ENCODE measurements at regions not wholly inside any gene's neighbourhood (a gene's known extent, or its start where the extent isn't known, plus 50 kb on each side); places are given as distances from the start of the nearest gene placed in this dataset.

GRCh38 chr2:83085869-83086268 lies 1373.2 kb downstream of the SUCLG1 start:
- CTCF ChIA-PET: no interaction called here
- Mint-ChIP-seq H3K4me3 (no peak overlapping the region), H3K27me3 (no peaks in the 10 kb centered on the region), H3K36me3 (no peaks in the 10 kb centered on the region), H3K4me1 (no peaks in the 10 kb centered on the region), H3K9me3 (peaks cover 3% of the 10 kb centered on the region), H3K27ac (no peak overlapping the region)
- DNase-seq: no peak

- CTCF ChIA-PET: no interaction called here
- H3K27ac Mint-ChIP-seq: no peak overlapping the region
These were observed 1377.0 kb downstream of the SUCLG1 start for GRCh38 chr2:83081826-83082690.

GRCh38 chr2:83079007-83079406 lies 1380.1 kb downstream of the SUCLG1 start:
- CTCF ChIA-PET: no interaction called here
- no peak for DNase-seq
- no peaks in the 10 kb centered on the region for H3K4me1 Mint-ChIP-seq
- no peaks in the 10 kb centered on the region for H3K36me3 Mint-ChIP-seq
- no peaks in the 10 kb centered on the region for H3K27me3 Mint-ChIP-seq
- no peak overlapping the region for H3K4me3 Mint-ChIP-seq
- H3K9me3 Mint-ChIP-seq: peaks cover 4% of the 10 kb centered on the region
- no peak overlapping the region for H3K27ac Mint-ChIP-seq

More at GRCh38 chr2:83081826-83082690, 1377.0 kb downstream of the SUCLG1 start:
- Mint-ChIP-seq H3K9me3 (peaks cover 4% of the 10 kb centered on the region), H3K4me3 (no peak overlapping the region), H3K4me1 (no peaks in the 10 kb centered on the region), H3K36me3 (no peaks in the 10 kb centered on the region), H3K27me3 (no peaks in the 10 kb centered on the region)
- no peak for DNase-seq

GRCh38 chr2:83072767-83073166 lies 1386.3 kb downstream of the SUCLG1 start:
- no peak overlapping the region for H3K27ac Mint-ChIP-seq
- DNase-seq: no peak
- peaks cover 2% of the 10 kb centered on the region for H3K9me3 Mint-ChIP-seq
- no peak overlapping the region for H3K4me3 Mint-ChIP-seq
- H3K4me1 Mint-ChIP-seq: no peaks in the 10 kb centered on the region
- no peaks in the 10 kb centered on the region for H3K27me3 Mint-ChIP-seq
- no peaks in the 10 kb centered on the region for H3K36me3 Mint-ChIP-seq
- CTCF ChIA-PET: no interaction called here

- Mint-ChIP-seq H3K9me3 (peaks cover 2% of the 10 kb centered on the region), H3K4me1 (no peaks in the 10 kb centered on the region), H3K27me3 (no peaks in the 10 kb centered on the region), H3K4me3 (no peak overlapping the region), H3K36me3 (no peaks in the 10 kb centered on the region), H3K27ac (no peak overlapping the region)
- CTCF ChIA-PET: no interaction called here
- DNase-seq: no peak
These were observed 1387.2 kb downstream of the SUCLG1 start for GRCh38 chr2:83071914-83072313.

- Mint-ChIP-seq H3K4me1 (no peaks in the 10 kb centered on the region), H3K4me3 (no peak overlapping the region), H3K27me3 (no peaks in the 10 kb centered on the region), H3K36me3 (no peaks in the 10 kb centered on the region), H3K27ac (no peak overlapping the region), H3K9me3 (peaks cover 2% of the 10 kb centered on the region)
- CTCF ChIA-PET: no interaction called here
- no peak for DNase-seq
These were observed 1387.7 kb downstream of the SUCLG1 start for GRCh38 chr2:83071352-83071751.

GRCh38 chr2:83069724-83070123 lies 1389.4 kb downstream of the SUCLG1 start:
- H3K4me3 Mint-ChIP-seq: no peak overlapping the region
- DNase-seq: no peak
- H3K27me3 Mint-ChIP-seq: no peaks in the 10 kb centered on the region
- no peaks in the 10 kb centered on the region for H3K4me1 Mint-ChIP-seq
- H3K27ac Mint-ChIP-seq: no peak overlapping the region
- H3K9me3 Mint-ChIP-seq: peaks cover 2% of the 10 kb centered on the region
- H3K36me3 Mint-ChIP-seq: no peaks in the 10 kb centered on the region
- CTCF ChIA-PET: no interaction called here

GRCh38 chr2:83068714-83069113 lies 1390.4 kb downstream of the SUCLG1 start:
- CTCF ChIA-PET: no interaction called here
- no peak overlapping the region for H3K27ac Mint-ChIP-seq
- no peaks in the 10 kb centered on the region for H3K27me3 Mint-ChIP-seq
- peaks cover 2% of the 10 kb centered on the region for H3K9me3 Mint-ChIP-seq
- no peaks in the 10 kb centered on the region for H3K4me1 Mint-ChIP-seq
- no peak overlapping the region for H3K4me3 Mint-ChIP-seq
- H3K36me3 Mint-ChIP-seq: no peaks in the 10 kb centered on the region
- no peak for DNase-seq

GRCh38 chr2:83067947-83068346 lies 1391.1 kb downstream of the SUCLG1 start:
- H3K36me3 Mint-ChIP-seq: no peaks in the 10 kb centered on the region
- peaks cover 3% of the 10 kb centered on the region for H3K9me3 Mint-ChIP-seq
- CTCF ChIA-PET: no interaction called here
- no peak for DNase-seq
- H3K4me1 Mint-ChIP-seq: no peaks in the 10 kb centered on the region
- no peaks in the 10 kb centered on the region for H3K27me3 Mint-ChIP-seq
- H3K4me3 Mint-ChIP-seq: no peak overlapping the region
- H3K27ac Mint-ChIP-seq: no peak overlapping the region

GRCh38 chr2:83063933-83064332 lies 1395.1 kb downstream of the SUCLG1 start:
- Mint-ChIP-seq H3K9me3 (peaks cover 3% of the 10 kb centered on the region), H3K4me3 (no peak overlapping the region), H3K27ac (no peak overlapping the region), H3K27me3 (no peaks in the 10 kb centered on the region), H3K36me3 (no peaks in the 10 kb centered on the region), H3K4me1 (no peaks in the 10 kb centered on the region)
- DNase-seq: no peak
- CTCF ChIA-PET: no interaction called here

GRCh38 chr2:83063511-83063910 lies 1395.6 kb downstream of the SUCLG1 start:
- H3K4me3 Mint-ChIP-seq: no peak overlapping the region
- H3K27me3 Mint-ChIP-seq: no peaks in the 10 kb centered on the region
- no peak overlapping the region for H3K27ac Mint-ChIP-seq
- no peaks in the 10 kb centered on the region for H3K4me1 Mint-ChIP-seq
- H3K9me3 Mint-ChIP-seq: peaks cover 4% of the 10 kb centered on the region
- no peaks in the 10 kb centered on the region for H3K36me3 Mint-ChIP-seq
- DNase-seq: no peak
- CTCF ChIA-PET: no interaction called here

GRCh38 chr2:83058683-83059082 lies 1400.4 kb downstream of the SUCLG1 start:
- no peak for DNase-seq
- CTCF ChIA-PET: no interaction called here
- no peak overlapping the region for H3K27ac Mint-ChIP-seq

GRCh38 chr2:83055376-83056010 lies 1403.6 kb downstream of the SUCLG1 start:
- no peaks in the 10 kb centered on the region for H3K4me1 Mint-ChIP-seq
- no peak overlapping the region for H3K27ac Mint-ChIP-seq
- H3K27me3 Mint-ChIP-seq: no peaks in the 10 kb centered on the region
- peaks cover 6% of the 10 kb centered on the region for H3K9me3 Mint-ChIP-seq
- CTCF ChIA-PET: no interaction called here
- DNase-seq: no peak
- no peaks in the 10 kb centered on the region for H3K36me3 Mint-ChIP-seq
- no peak overlapping the region for H3K4me3 Mint-ChIP-seq

More at GRCh38 chr2:83058683-83059082, 1400.4 kb downstream of the SUCLG1 start:
- Mint-ChIP-seq H3K4me3 (no peak overlapping the region), H3K27me3 (no peaks in the 10 kb centered on the region), H3K4me1 (no peaks in the 10 kb centered on the region), H3K9me3 (peaks cover 4% of the 10 kb centered on the region), H3K36me3 (no peaks in the 10 kb centered on the region)

GRCh38 chr2:83054751-83055150 lies 1404.3 kb downstream of the SUCLG1 start:
- Mint-ChIP-seq H3K4me1 (no peaks in the 10 kb centered on the region), H3K4me3 (no peak overlapping the region), H3K36me3 (no peaks in the 10 kb centered on the region), H3K27me3 (no peaks in the 10 kb centered on the region), H3K9me3 (peaks cover 6% of the 10 kb centered on the region), H3K27ac (no peak overlapping the region)
- DNase-seq: no peak
- CTCF ChIA-PET: no interaction called here

- CTCF ChIA-PET: no interaction called here
- no peak for DNase-seq
- Mint-ChIP-seq H3K4me1 (no peaks in the 10 kb centered on the region), H3K4me3 (no peak overlapping the region), H3K9me3 (peaks cover 3% of the 10 kb centered on the region), H3K27me3 (no peaks in the 10 kb centered on the region), H3K27ac (no peak overlapping the region), H3K36me3 (no peaks in the 10 kb centered on the region)
These were observed 1407.4 kb downstream of the SUCLG1 start for GRCh38 chr2:83051538-83052170.
